Stromal cell of bone marrow (primary cell): ENCODE measurements at regions not wholly inside any gene's neighbourhood (a gene's known extent, or its start where the extent isn't known, plus 50 kb on each side); places are given as distances from the start of the nearest gene placed in this dataset.
A peak's percentile ranks its signal among the peaks of the same experiment; 100 is the strongest.

Experiments
- DNase-seq: peaks from one replicate; pipeline ENCODE4 v3.0.0-alpha.2; 2012; ENCODE audit warnings: low read depth

GRCh38 chr2:83786140-83786539 is 672.9 kb downstream of the SUCLG1 start:
- DNase-seq: no peak

DNA sequence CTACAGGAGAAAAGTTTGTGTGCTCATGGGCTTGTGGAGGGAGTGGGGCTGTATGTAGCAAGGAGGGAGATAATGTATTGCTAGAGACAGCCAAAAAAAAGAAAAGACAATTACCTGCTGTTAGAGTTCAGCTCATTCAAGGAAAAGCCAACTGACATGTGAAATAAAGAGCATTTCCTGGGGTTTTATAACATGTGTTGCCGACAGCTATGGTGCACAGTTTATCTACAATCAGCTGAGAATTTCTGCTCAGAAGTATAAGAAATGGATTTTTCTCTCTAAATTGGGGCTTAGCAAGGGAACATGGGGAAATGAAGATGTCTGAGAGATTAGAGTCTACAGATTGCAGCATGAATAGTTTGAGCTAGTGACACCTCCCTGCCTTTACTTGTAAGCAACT is 674.1 kb downstream of the SUCLG1 start:
- no peak for DNase-seq

- no peak for DNase-seq
Measured at GRCh38 chr2:83784315-83784714, 674.8 kb downstream of the SUCLG1 start.

DNA sequence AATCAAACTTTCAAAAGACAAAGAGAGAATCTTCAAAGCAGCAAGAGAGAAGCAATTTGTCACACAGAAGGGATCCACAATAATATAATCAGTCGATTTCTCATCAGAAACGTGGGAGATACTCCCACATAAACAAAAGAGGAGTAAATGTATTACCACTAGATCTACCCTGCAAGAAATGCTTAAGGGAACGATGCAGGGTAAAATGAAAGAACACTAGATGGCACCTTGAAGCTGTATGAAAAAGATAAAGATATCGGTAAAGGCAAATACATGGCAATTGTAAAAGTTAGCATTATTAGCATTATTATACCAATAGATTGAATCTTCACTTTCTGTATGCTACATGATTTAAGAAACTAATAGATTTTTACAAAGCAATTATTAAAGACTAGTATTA is 677.0 kb downstream of the SUCLG1 start:
- no peak for DNase-seq

- DNase-seq: no peak
Measured at GRCh38 chr2:83764447-83765005, 694.6 kb downstream of the SUCLG1 start.

DNA sequence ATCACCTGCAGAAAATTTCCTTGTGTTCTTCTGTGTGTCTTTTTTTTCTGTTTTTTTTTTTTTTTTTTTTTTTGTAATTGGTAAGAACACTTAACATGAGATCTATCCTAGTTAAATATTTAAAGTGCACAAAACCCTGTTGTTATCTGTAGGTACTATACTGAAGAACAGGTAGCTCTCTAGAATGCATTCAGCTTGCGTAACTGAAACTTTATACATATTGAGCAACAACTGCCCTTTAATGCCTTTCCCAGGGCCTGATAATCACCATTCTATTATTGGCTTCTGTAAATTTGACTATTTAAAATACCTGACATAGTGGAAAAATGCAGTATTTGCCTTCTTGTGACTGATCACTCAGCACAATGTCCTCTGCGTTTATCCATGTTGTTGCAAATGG is 701.8 kb downstream of the SUCLG1 start:
- DNase-seq: no peak

DNA sequence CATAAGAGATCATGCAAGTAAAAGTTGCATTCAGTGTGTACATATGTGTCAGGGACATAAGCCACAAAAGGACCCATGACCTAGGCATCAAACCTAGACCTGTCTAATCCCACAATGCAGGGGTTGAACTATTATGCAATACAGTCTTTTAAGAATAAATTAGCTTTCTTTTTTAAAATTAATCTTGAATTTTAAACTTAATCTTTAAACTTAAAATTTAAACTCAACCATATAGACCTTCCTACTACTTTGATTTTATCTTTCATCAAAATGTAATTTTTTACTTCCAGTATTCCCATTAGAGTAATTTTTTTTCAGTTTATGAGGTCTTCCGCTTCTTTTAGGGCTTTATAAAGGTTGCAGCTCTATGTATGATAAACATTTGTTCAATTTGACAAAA is 702.9 kb downstream of the SUCLG1 start:
- no peak for DNase-seq

- no peak for DNase-seq
Measured at GRCh38 chr2:83747141-83747540, 711.9 kb downstream of the SUCLG1 start.

GRCh38 chr2:83744855-83745254 is 714.2 kb downstream of the SUCLG1 start:
- no peak for DNase-seq

DNA sequence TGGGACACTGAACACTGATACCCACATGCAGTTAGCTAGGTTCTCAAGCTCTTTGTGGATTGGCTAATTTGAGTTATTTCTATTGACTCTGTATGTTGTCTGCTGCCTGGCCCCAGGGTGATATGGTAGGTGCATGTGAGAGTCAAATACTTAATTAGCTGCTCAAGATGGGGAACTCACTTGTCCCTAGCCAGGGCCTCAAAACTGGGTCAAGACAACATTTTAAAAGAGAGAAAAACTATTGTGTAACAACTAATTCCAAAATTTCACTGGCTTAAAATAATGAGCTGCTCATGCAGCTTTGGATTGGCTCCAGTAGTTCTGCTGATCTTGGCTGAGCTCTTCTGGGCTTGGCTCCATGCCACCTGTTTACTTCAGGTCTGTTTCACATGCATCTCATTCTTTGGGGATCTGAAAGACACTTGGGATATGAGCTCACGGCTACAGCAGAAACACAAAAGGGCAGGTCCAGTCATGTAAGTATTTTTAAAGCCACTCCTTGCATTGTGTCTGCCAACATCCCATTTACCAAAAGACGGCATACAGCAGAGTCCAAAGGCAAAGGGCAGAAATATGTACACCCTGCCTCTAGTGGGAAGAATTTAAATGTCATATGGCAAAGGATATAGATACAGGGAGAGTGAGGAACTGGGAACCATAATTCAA is 716.8 kb downstream of the SUCLG1 start:
- no peak for DNase-seq

DNA sequence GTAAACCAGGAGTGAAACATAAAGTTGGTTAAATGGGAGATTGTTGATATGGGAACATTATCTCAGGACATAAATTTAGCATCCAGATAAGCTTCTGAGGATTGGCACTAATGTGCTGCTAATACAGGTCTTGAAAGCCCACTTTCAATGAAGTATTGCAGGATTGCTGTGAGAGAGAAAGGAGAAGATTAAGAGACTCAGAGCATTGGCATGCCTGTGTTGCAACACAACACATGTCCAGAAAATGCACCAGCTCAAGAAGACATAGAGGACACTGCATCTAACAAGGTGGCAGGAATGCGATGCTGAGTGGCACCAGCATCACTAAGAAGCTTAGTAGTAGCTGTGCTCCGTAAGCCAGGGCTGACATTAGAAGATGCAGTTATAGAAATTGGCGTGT is 728.9 kb downstream of the SUCLG1 start:
- DNase-seq: no peak

DNA sequence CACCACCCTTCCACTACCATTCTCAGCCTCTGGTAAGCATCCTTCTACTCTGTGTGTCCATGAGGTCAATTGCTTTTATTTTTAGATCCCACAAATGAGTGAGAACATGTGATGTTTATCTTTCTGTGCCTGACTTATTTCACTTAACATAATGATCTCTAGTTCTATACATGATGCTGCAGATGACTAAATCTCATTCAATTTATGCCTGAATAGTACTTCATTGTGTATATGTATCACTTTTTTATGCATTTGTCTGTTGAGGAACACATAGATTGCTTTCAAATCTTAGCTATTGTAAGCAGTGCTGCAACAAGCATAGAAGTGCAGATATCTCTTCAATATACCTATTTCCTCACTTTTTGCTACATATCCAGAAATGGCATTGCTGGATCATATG is 733.3 kb downstream of the SUCLG1 start:
- DNase-seq: no peak

DNA sequence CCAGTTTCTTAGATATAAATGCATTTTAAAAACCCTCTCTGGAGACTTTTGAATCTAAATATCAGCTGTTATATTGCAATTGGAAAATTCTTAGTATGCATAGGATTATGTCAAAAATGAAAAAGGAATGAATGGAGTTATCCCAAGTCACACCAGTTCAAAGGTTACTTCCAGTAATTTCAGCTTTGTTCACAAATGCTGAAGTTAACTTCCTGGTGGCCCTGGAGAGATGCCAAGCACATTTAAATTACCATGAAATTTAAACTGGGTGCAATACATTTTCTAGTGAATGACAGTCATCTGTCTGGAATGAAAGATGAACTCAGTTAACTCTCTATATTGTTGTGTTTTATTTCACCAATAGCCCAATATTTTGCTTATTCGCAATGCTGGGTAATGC is 753.9 kb downstream of the SUCLG1 start:
- no peak for DNase-seq

- no peak for DNase-seq
Measured at GRCh38 chr2:83703598-83703997, 755.5 kb downstream of the SUCLG1 start.

DNA sequence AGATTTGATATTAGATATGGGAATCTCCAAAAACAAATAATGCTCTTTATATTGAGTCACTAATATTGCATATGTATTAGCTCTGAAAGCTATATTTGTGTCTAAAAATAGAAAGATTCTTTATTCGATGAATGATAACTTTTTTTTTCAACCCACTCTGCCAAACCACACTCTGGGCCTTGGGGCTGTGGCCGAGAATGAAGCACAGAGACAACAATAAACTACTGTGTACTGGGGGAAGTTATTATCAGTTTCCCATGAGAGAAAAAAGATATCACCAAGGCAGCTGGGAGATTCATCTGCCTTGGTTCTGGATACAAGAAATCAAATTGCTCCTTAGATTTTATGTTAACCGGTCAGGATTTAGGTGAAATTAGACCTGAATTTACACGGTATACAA is 762.2 kb downstream of the SUCLG1 start:
- DNase-seq: no peak

DNA sequence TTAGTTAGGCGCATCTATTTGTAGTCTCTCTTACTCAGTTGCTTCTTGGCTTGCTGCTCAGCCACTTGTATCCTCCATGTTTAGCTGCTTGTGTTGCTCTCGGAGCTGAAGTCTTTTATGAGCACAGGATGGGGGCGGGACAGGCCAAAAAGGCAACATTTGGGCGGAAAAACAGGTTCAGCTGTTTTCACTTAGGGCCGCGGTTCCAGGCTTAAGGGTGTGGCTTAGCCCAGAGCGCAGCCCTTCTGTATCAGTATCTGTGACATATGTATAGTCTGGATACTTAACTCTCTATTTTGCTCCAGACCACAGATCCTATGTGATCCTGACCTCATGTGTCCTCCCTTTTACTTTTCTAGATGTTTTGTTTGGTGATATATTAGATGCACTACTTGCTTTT is 763.5 kb downstream of the SUCLG1 start:
- no peak for DNase-seq

DNA sequence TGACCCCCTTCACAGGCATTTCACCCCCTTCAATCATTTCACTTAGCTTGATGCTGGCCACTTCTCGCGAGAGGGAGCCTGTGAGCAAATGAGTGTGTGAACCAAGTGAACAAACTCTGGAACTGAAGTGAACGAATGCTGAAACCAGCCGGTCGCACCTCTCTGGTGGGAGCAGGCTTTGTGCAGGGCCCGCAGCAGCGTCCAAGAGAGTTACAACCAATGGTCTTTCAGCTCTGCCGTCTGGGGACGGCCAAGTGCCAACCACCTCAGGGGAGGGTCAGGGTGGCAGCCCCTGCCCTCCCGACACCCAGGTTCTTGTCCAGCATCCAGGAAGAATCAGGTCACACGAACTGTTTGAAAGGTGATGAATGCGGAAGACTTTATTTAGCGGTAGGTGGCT is 764.0 kb downstream of the SUCLG1 start:
- no peak for DNase-seq

DNA sequence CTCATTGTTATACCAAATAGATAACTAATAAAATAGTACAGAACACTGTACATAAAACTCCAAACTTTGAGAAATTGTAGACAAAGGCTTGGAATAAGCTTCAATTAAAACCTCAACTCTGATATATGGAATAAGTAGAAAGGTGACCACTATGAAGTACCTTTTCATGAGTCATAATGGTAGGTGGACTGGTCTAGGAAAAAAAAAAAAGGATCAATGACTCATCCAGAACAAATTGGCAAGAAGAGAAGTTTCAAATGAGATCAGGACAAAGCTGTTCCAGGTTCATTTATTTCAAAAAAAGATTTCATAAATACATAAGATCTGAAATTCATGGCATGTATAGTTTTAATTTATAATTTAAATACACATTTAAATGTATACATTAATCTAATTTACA is 769.7 kb downstream of the SUCLG1 start:
- DNase-seq: no peak

DNA sequence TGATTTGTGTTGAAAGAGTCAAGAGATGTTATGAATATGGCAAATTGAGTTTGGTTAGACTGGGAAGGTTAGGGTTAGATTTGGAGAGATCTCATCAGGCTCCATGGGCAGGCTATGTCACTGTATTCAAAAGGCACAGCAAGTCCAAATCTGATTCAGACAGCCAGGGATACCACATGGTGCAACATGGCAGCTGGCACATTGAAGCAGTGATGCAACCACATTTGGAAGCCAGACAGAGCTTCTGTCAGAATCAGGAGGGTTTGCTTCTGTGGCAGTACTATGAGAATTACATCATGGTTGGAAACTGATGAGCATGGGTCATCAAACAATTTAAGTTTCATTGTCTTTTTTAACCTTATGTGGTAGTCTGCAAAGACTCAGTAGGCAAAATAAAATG is 772.2 kb downstream of the SUCLG1 start:
- no peak for DNase-seq

- DNase-seq: no peak
Measured at GRCh38 chr2:83674050-83674449, 785.0 kb downstream of the SUCLG1 start.

GRCh38 chr2:83665894-83666293 is 793.2 kb downstream of the SUCLG1 start:
- peak; percentile 38 for DNase-seq

DNA sequence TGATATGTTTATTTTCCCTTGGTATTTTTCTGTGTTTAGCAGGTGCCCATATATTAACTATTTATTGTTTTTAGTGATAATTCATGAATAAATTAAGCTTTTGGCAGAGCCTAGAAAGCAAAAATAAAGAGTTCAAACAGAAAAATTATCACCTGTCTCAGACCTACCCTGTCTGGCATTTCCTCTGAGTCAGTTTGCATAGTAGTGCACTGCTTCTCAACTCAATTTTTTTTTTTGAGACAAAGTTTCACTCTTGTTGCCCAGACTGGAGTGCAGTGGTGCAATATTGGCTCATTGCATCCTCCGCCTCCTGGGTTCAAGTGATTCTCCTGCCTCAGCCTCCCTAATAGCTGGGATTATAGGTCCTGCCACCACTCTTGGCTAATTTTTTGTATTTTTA is 793.9 kb downstream of the SUCLG1 start:
- DNase-seq: no peak

- no peak for DNase-seq
Measured at GRCh38 chr2:83661711-83662110, 797.4 kb downstream of the SUCLG1 start.

DNA sequence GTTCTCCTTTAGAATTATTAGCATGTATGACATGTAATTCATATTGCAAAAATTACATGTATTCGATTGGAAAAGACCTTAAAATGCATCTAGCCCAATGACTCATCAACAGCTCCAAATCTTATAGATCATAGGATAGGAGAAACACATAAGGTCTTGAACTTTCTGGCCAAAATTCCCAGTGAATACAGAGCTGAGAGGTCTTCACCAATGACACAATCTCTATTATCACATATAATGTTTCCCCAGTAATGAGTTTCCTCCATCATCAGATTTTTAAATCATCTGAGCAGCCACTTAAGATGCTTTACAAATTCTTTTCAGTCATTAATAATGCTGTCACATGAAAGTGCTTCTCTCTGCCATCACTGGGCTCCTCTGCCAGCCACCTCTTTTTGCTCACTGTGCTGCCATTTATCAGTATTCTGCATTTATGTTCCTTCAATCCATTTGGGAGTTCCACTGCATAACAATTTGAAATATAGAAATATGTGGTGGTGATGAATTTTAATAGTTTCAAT is 804.9 kb downstream of the SUCLG1 start:
- no peak for DNase-seq
